Fibroblast of the aortic adventitia (primary cell): ENCODE measurements at regions not wholly inside any gene's neighbourhood (a gene's known extent, or its start where the extent isn't known, plus 50 kb on each side); places are given as distances from the start of the nearest gene placed in this dataset.

Experiments used
- DNase-seq: peaks from one replicate; pipeline ENCODE4 v3.0.0-alpha.2; 2010; ENCODE audit warnings: low read depth
- H3K4me3 ChIP-seq: 2 replicates; pipeline ENCODE4 v1.5.1; 2011; ENCODE audit warnings: low read depth, mild to moderate bottlenecking, control low read depth, low read length, moderate library complexity
- TF ChIP-seq, protein P1 (sequence below): IDR thresholded peaks from 2 replicates; pipeline ENCODE4 v1.5.1; 2011; ENCODE audit warnings: mild to moderate bottlenecking, low read length, control low read depth, inconsistent platforms; ENCODE audit not compliant: insufficient read depth

DNA sequence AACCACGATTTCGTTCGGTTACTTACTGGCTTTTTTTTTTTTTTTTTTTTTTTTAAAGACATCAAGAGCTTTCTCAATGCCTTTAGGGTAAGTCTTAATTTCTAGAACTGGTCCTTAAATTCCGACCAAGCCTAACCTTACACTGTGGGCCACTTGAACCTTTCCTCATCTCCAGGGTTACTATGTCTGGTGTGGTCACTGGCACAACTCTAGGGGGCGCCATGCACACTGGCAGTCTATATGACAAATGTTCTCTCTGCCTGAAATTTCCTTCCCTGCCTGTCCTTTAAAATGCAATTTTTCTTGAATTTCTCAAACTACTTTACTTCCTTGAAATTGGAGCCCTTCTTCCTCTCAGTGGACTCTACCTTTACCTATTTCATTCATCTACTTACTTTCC is 227.4 kb downstream of the KLF5 start:
- TF ChIP-seq, protein P1, sequence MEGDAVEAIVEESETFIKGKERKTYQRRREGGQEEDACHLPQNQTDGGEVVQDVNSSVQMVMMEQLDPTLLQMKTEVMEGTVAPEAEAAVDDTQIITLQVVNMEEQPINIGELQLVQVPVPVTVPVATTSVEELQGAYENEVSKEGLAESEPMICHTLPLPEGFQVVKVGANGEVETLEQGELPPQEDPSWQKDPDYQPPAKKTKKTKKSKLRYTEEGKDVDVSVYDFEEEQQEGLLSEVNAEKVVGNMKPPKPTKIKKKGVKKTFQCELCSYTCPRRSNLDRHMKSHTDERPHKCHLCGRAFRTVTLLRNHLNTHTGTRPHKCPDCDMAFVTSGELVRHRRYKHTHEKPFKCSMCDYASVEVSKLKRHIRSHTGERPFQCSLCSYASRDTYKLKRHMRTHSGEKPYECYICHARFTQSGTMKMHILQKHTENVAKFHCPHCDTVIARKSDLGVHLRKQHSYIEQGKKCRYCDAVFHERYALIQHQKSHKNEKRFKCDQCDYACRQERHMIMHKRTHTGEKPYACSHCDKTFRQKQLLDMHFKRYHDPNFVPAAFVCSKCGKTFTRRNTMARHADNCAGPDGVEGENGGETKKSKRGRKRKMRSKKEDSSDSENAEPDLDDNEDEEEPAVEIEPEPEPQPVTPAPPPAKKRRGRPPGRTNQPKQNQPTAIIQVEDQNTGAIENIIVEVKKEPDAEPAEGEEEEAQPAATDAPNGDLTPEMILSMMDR, result no peak
- H3K4me3 ChIP-seq, result no peak overlapping the region
- DNase-seq, result no peak

DNA sequence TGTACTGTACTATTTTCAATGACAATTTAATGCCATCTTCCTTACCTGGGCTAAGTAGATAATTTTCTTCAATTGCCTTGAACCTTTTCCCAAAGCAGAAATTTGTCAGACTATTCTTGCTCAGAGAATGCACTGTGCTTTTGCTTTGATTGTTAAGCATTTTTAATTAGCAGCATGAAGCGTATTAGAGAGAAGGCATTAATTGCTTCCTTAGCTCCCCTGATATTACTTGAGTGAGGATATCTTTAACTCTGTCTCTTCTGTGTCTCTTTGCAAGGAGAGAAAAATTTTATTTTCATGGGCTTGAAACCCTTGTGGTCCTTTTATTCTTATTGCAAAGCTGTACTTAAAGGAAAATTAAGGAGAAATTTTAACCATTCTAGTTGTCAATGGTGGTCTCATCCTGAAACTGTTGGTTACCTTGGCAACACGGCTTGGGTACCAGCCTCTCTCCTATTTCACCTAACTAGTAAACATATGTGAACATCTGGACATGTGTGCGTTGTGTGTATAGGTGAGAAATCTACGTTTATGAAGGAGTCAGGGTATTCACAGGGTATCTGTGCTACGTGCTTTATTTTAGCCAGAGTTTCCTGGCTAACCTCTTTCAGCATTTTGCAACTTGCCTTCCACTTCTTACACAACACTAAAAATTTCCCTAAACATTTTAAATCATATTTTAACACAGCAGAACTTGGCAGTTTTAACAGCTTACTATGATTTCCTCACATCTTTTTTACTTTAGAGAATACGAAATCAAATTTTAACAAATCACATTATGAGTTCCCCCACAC is 225.5 kb downstream of the KLF5 start:
- H3K4me3 ChIP-seq, result no peak overlapping the region
- no peak for DNase-seq
- TF ChIP-seq, protein P1, result no peak

DNA sequence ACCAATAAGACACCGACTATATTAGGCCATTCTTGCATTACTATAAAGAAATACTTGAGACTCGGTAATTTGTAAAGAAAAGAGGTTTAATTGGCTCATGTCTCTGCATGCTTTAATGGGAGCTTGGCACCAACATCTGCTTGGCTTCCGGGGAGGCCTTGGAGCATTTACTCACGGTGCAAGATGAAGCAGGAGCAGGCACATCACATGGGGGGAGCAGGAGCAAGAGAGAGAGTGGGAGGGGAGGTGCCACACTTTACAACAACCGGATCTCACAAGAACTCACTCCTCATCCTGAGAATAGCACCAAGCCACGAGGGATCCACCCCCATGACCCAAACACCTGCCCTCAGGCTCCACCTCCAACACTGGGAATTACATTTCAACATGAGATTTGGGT is 224.8 kb downstream of the KLF5 start:
- H3K4me3 ChIP-seq, result no peak overlapping the region
- TF ChIP-seq, protein P1, result no peak

DNA sequence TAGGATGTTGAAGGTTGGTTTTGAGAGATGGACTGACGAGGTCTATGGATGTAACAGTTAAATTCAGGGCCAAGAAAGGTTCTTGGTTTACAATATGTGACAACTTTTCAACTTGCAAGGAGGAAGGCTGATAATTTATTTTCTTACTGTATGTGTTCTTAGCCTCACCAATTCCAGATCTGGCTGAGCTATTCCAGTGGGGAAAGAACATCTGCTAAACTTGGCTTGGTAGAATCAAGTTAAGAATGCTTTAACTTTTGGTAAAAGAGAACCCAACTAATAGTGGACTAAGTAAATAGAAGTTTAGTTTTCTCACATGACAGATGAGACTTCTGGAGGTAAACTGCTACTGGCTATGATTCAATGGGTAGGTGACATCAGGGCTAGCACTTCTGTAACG is 222.9 kb downstream of the KLF5 start:
- DNase-seq, result no peak
- TF ChIP-seq, protein P1, result no peak
- H3K4me3 ChIP-seq, result no peak overlapping the region

More for the DNA sequence above, 224.8 kb downstream of the KLF5 start:
- no peak for DNase-seq

DNA sequence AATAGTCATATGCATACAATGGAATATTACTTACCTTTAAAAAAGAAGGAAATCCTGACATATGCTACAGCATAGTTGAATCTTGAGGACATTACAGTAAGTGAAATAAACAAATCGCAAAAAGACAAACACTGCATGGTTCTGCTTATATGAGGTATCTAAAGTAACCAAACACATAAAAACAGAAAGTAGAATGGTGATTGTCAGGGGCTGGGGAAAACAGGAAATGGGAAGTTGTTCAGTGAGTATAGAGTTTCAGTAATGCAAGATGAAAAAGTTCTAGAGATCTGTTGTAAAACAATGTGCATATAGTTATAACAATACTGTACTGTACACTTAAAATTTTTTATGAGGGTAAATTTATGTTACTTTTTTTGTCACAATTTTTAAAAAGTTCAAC is 219.4 kb downstream of the KLF5 start:
- no peak overlapping the region for H3K4me3 ChIP-seq
- DNase-seq, result no peak
- TF ChIP-seq, protein P1, result no peak

DNA sequence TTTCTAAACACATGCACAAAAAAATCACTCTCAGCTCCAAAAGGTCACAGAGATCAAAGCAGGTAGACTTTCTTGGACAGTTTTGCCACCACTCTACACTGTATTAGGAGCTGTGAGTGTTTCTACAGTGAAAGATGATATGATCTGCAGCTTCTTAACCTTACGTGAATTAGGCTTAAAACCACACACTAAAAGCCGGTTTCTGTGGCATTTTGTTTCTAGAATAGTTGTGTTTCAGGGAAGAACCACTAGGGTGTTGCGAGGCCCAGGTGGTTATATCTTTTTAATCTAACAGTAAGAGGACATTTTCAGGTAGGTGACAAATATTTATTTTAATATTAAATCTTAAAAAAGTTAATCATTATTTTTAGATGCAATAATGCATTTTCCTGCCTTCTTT is 216.4 kb downstream of the KLF5 start:
- TF ChIP-seq, protein P1, result no peak
- DNase-seq, result no peak
- no peak overlapping the region for H3K4me3 ChIP-seq

DNA sequence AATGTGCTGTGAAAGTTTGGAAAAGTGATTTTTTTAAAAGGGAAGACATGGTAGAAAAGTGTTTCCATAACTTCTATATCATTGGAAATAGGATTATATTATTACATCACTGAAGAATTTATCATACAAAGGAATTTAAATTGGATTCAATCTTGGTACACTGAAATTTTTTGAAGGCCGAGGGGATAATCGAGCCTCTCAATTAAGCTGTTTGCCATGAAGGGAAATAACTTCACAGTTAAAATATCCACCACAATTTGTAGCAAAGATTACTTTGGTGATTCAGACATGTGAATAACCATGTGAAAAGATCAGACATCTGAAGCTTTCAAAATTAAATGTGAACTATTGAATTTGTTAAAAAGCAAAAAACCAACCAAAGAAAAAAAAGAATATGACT is 215.3 kb downstream of the KLF5 start:
- no peak overlapping the region for H3K4me3 ChIP-seq
- peak; percentile 45 for DNase-seq
- TF ChIP-seq, protein P1, result no peak
